Upper lobe of left lung (tissue), 6 donors: ENCODE measurements at regions not wholly inside any gene's neighbourhood (a gene's known extent, or its start where the extent isn't known, plus 50 kb on each side); places are given as distances from the start of the nearest gene placed in this dataset.
"Not testable (repeated sequence)": the region's sequence is repeated elsewhere in the genome, so short reads cannot be mapped to it uniquely, and the experiment has no call there.

ENCODE experiments used
- ATAC-seq, 2 donors: fragments of 200-7000 bp; cut with Tn5 transposase; one replicate each; pipeline ENCODE4 v1.9.1; 2022; ENCODE audit warnings: mild to moderate bottlenecking in 2 of 2, moderate library complexity in 2 of 2; ENCODE audit not compliant: low FRiP score in 2 of 2
- DNase-seq, 2 donors: peaks; one replicate each; pipeline ENCODE4 v3.0.0-alpha.2; 2019 to 2020
- H3K27ac ChIP-seq, 4 donors: fragments of 200-600 bp; sonication (generic); one replicate each; pipeline ENCODE4 v1.5.1; 2016 to 2019
- H3K27me3 ChIP-seq, 4 donors: fragments of 200-600 bp; sonication (generic); one replicate each; pipeline ENCODE4 v1.5.1; 2017 to 2019
- H3K36me3 ChIP-seq, 4 donors: fragments of 200-600 bp; sonication (generic); one replicate each; pipeline ENCODE4 v1.5.1; 2016 to 2019
- H3K4me1 ChIP-seq, 4 donors: fragments of 200-600 bp; sonication (generic); one replicate each; pipeline ENCODE4 v1.5.1; 2018 to 2019
- H3K4me3 ChIP-seq, 4 donors: fragments of 200-600 bp; sonication (generic); one replicate each; pipeline ENCODE4 v1.5.1; 2017 to 2019; ENCODE audit warnings: mild to moderate bottlenecking in 2 of 4, moderate library complexity in 1 of 4
- H3K9me3 ChIP-seq, 4 donors: fragments of 200-600 bp; sonication (generic); one replicate each; pipeline ENCODE4 v1.5.1; 2018 to 2019
- EP300 ChIP-seq, 4 donors: sonication (generic); formaldehyde crosslinking; IDR thresholded peaks; one replicate each; pipeline ENCODE4 v1.5.1; 2017; ENCODE audit warnings: antibody characterized with exemption in 4 of 4, control low read depth in 2 of 4
- POLR2A ChIP-seq, 4 donors: fragments of 450-650 bp; IDR thresholded peaks; one replicate each; pipeline ENCODE4 v1.5.1; 2016 to 2017; ENCODE audit warnings: antibody characterized with exemption in 4 of 4, mild to moderate bottlenecking in 2 of 4
- POLR2AphosphoS5 ChIP-seq, 2 donors: sonication (generic); formaldehyde crosslinking; IDR thresholded peaks; one replicate each; pipeline ENCODE4 v1.5.1; 2017; ENCODE audit warnings: antibody characterized with exemption in 2 of 2
- WGBS, 2 donors: methylation state at CpG; one replicate each; pipeline ENCODE4 v1.1.5; 2017 to 2018; 5-methylcytosine and 5-hydroxymethylcytosine counted together
- TF ChIP-seq, protein P1 (sequence below), 6 experiments: fragments of 450-650 bp in 4 of 6; fragments of 200-600 bp in 2 of 6; sonication (generic) in 2 of 6; IDR thresholded peaks; one replicate each; pipeline ENCODE4 v1.5.1; 2016 to 2019; ENCODE audit warnings: antibody characterized with exemption in 6 of 6
- donor health status: DM: no; HTN: no; CAD: no; lungs with moderate emphysema.
- donor health status: DM: no; HTN: yes; CAD: no; lungs with severe emphysema.

DNA sequence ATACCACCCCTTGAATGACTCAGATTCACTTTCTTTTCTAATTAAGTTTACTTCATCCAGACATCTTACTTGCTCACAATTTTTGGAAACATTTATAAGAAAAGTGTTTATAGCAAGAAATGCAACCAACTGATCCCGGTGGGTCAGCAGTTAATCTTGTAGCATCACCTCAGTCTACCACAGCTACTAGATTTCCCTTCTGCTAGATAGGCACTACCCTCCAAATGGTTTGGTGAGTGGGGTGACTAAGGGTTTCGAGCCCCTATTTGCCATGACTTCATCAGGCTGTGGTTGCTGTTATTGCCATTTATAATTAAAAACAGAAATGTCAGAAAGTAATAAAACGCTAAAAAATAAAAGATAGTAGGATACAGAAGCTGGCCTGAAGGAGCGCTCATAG lies 930.1 kb upstream of the GJE1 start:
- Histone ChIP-seq H3K27me3 (no peaks in the 10 kb centered on the region), H3K36me3 (no peaks in the 10 kb centered on the region), H3K27ac (no peak overlapping the region), H3K4me3 (no peak overlapping the region), H3K9me3 (no peaks in the 10 kb centered on the region), H3K4me1 (no peaks in the 10 kb centered on the region)
- TF ChIP-seq POLR2AphosphoS5 (IDR thresholded peaks at IDR 0.05) (no peak), EP300 (IDR thresholded peaks at IDR 0.05) (no peak), POLR2A (IDR thresholded peaks at IDR 0.05) (no peak)
- TF ChIP-seq, protein P1, sequence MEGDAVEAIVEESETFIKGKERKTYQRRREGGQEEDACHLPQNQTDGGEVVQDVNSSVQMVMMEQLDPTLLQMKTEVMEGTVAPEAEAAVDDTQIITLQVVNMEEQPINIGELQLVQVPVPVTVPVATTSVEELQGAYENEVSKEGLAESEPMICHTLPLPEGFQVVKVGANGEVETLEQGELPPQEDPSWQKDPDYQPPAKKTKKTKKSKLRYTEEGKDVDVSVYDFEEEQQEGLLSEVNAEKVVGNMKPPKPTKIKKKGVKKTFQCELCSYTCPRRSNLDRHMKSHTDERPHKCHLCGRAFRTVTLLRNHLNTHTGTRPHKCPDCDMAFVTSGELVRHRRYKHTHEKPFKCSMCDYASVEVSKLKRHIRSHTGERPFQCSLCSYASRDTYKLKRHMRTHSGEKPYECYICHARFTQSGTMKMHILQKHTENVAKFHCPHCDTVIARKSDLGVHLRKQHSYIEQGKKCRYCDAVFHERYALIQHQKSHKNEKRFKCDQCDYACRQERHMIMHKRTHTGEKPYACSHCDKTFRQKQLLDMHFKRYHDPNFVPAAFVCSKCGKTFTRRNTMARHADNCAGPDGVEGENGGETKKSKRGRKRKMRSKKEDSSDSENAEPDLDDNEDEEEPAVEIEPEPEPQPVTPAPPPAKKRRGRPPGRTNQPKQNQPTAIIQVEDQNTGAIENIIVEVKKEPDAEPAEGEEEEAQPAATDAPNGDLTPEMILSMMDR (IDR thresholded peaks at IDR 0.05) = no peak
- DNase-seq (no peak), ATAC-seq (no peak)
- WGBS, 2 donors = 86 to 88% methylated on average over 4 of the region's 4 CpGs

DNA sequence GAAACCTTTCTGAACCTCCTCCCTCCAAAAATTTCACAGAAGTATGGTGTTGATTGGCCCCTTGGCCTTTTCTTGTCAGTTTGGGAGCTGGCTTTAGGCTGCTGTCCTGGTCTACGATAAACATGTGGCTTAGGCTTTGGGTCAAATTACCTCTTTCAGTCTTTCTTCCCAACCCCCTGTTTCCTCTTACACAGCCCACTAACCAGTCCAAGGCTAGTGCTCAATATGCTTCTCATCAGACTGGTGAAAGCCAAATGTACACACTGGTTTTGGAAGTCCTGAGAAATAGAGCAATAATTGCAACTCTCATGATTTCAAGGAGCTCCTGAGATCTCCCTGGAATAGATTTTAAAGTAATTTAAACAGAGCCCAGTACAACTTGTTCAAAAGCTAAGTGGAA lies 933.7 kb upstream of the GJE1 start:
- 23 to 32% methylated on average over 1 of the region's 1 CpG for WGBS, 2 donors
- DNase-seq (no peak), ATAC-seq (no peak)
- Histone ChIP-seq H3K27me3 (no peaks in the 10 kb centered on the region), H3K4me1 (no peaks in the 10 kb centered on the region), H3K36me3 (no peaks in the 10 kb centered on the region), H3K4me3 (no peak overlapping the region), H3K9me3 (no peaks in the 10 kb centered on the region), H3K27ac (no peak overlapping the region)
- TF ChIP-seq EP300 (IDR thresholded peaks at IDR 0.05) = no peak
- no peak for TF ChIP-seq POLR2AphosphoS5 (IDR thresholded peaks at IDR 0.05)

DNA sequence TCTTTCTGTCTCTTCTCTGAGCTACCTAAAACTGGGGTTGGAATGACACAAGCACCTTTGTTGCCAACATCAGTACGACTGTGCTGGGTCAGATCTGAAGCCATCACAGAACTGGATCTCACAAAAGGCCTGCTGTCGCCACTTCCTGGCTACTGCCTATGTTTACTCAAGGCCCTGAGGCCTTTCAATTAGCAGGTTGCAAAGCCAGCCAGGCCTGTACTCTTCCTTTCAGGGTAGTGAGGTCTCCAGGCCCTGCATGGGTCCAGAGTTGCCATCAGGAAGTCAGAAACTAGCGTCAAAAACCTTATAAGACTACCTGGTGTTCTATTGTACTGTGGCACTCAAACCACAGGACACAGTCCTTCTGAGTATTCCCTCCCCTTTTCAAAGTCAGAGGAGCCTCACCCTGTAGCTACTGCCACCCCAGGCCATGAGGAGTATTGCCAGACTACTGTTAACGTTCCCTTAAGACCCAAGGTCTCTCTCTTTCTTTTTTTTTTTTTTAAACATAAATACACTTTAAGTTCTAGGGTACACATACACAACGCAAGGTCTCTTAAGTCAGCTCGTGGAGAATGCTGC lies 937.4 kb upstream of the GJE1 start:
- H3K27me3 ChIP-seq = no peaks in the 10 kb centered on the region
- no peak overlapping the region for H3K4me3 ChIP-seq
- H3K4me1 ChIP-seq = no peaks in the 10 kb centered on the region
- TF ChIP-seq EP300 (IDR thresholded peaks at IDR 0.05) (no peak), POLR2AphosphoS5 (IDR thresholded peaks at IDR 0.05) (no peak), POLR2A (IDR thresholded peaks at IDR 0.05) (no peak)
- TF ChIP-seq, protein P1 (IDR thresholded peaks at IDR 0.05) = no peak
- H3K36me3 ChIP-seq = no peaks in the 10 kb centered on the region
- 72 to 80% methylated on average over 6 of the region's 6 CpGs for WGBS, 2 donors
- DNase-seq = no peak
- no peak overlapping the region for H3K27ac ChIP-seq
- peaks cover 0 to 11% (median 1%) of the 10 kb centered on the region in 4 donors for H3K9me3 ChIP-seq
- ATAC-seq = no peak

DNA sequence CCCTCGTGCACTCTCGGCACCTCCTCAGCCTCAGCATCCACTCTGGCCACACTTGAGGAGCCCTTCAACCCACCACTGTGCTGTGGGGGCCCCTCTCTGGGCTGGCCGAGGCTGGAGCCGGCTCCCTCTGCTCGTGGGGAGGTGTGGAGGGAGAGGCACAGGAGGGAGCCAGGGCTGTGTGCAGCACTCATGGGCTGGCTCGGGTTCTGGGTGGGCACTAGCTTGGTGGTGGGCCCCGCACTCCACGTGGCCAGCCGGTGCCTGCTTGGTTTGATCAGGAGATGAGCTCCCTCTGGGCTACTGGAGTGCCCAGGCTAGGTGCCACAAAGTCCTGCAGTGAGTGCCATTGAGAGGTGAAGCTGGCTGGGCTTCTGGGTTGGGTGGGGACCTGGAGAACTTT lies 949.4 kb upstream of the GJE1 start:
- DNase-seq = peak in 1 of 2 donors; percentile 63
- Histone ChIP-seq H3K36me3 (no peaks in the 10 kb centered on the region), H3K27ac (no peak overlapping the region), H3K9me3 (peaks cover 0 to 13% (median 3%) of the 10 kb centered on the region in 4 donors), H3K27me3 (no peaks in the 10 kb centered on the region), H3K4me1 (no peaks in the 10 kb centered on the region), H3K4me3 (no peak overlapping the region)
- 67 to 100% methylated on average over 3 to 5 of the region's 9 CpGs for WGBS, 2 donors
- TF ChIP-seq EP300 (IDR thresholded peaks at IDR 0.05) (no peak), POLR2A (IDR thresholded peaks at IDR 0.05) (no peak), POLR2AphosphoS5 (IDR thresholded peaks at IDR 0.05) (no peak)
- TF ChIP-seq, protein P1 (IDR thresholded peaks at IDR 0.05) = no peak
- ATAC-seq = peak in 1 of 2 donors; percentile 43

DNA sequence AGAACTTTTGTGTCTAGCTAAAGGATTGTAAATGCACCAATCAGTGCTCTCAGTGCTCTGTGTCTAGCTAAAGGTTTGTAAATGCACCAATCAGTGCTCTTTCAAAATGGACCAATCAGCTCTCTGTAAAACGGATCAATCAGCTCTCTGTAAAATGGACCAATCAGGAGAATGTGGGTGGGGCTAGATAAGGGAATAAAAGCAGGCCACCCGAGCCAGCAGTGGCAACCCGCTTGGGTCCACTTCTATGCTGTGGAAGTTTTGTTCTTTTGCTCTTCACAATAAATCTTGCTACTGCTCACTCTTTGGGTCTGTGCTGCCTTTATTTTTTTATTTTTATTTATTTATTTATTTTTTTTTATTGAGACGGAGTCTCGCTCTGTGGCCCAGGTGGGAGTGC lies 957.3 kb upstream of the GJE1 start:
- not testable (repeated sequence) for H3K27ac ChIP-seq, H3K36me3 ChIP-seq, DNase-seq, ATAC-seq, H3K4me3 ChIP-seq, H3K27me3 ChIP-seq, H3K4me1 ChIP-seq, H3K9me3 ChIP-seq
- 90 to 96% methylated on average over 4 to 5 of the region's 5 CpGs for WGBS, 2 donors

DNA sequence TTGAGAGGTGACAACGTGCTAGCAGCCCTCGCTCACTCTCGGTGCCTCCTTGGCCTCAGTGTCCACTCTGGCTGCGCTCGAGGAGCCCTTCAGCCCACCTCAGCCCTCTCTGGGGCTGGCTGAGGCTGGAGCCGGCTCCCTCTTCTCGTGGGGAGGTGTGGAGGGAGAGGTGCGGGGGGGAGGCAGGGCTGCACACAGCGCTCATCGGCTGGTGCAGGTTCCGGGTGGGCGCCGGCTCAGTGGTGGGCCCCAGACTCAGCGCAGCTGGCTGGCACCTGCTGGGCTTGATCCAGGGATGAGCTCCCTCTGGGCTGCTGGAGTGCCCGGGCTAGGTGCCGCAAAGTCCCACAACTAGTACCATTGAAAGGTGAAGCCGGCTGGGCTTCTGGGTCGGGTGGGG lies 957.8 kb upstream of the GJE1 start:
- Histone ChIP-seq H3K4me3 (no peak overlapping the region), H3K27ac (no peak overlapping the region), H3K27me3 (no peaks in the 10 kb centered on the region), H3K4me1 (no peaks in the 10 kb centered on the region), H3K9me3 (no peaks in the 10 kb centered on the region), H3K36me3 (no peaks in the 10 kb centered on the region)
- ATAC-seq (peak in 1 of 2 donors; percentile 43), DNase-seq (peak in 1 of 2 donors; percentile 66)
- WGBS, 2 donors = 84 to 96% methylated on average over 5 to 18 of the region's 18 CpGs
- no peak for TF ChIP-seq POLR2A (IDR thresholded peaks at IDR 0.05)
- TF ChIP-seq, protein P1 (IDR thresholded peaks at IDR 0.05) = no peak
- TF ChIP-seq POLR2AphosphoS5 (IDR thresholded peaks at IDR 0.05) = no peak
- no peak for TF ChIP-seq EP300 (IDR thresholded peaks at IDR 0.05)
